ENCODE measurements at regions not wholly inside any gene's neighbourhood (a gene's known extent, or its start where the extent isn't known, plus 50 kb on each side); places are given as distances from the start of the nearest gene placed in this dataset.
"Not testable (repeated sequence)": the region's sequence is repeated elsewhere in the genome, so short reads cannot be mapped to it uniquely, and the experiment has no call there.

- not testable (repeated sequence) for TF ChIP-seq POLR2A, CTCF (IDR thresholded peaks at IDR 0.05)
These were observed 1319.1 kb downstream of the RPIA start for GRCh38 chr2:90010442-90011100.

All from uterus (tissue), 2 donors.